CD4-positive, alpha-beta T cell (primary cell): ENCODE measurements at regions not wholly inside any gene's neighbourhood (a gene's known extent, or its start where the extent isn't known, plus 50 kb on each side); places are given as distances from the start of the nearest gene placed in this dataset.

Experiments
- ATAC-seq: fragments of 200-7000 bp; cut with Tn5 transposase; one replicate; pipeline ENCODE4 v1.10.0; 2022; ENCODE audit warnings: mild to moderate bottlenecking; ENCODE audit not compliant: poor library complexity
- CTCF ChIA-PET: fragments of 350-600 bp; sonication (Branson Sonifier 250); formaldehyde crosslinking; loops from one replicate; lab custom pipeline; 2021; ENCODE audit warnings: antibody characterized with exemption, inconsistent platforms; lab: Charles Lee
- POLR2A ChIA-PET: fragments of 350-600 bp; sonication (Branson Sonifier 250); formaldehyde crosslinking; loops from one replicate; lab custom pipeline; 2021; ENCODE audit warnings: antibody characterized with exemption, inconsistent platforms; lab: Charles Lee
- DNase-seq, 14 experiments: peaks; one replicate each; pipeline ENCODE4 v3.0.0-alpha.2; 2013 to 2020; ENCODE audit warnings: mixed read lengths in 2 of 14
- H3K27ac ChIP-seq, 2 donors: one replicate each; pipeline versions ENCODE4 v1.5.1 to v1.7.0; 2013; ENCODE audit warnings: low read length in 2 of 2, low read depth in 1 of 2, mild to moderate bottlenecking in 1 of 2
- H3K27me3 ChIP-seq, 2 experiments: 1 replicate in 1 of 2; 2 replicates in 1 of 2; pipeline versions ENCODE4 v1.6.1 to v1.7.0; 2013; ENCODE audit warnings: low read length in 2 of 2, control low read depth in 1 of 2, mild to moderate bottlenecking in 1 of 2, moderate library complexity in 1 of 2; ENCODE audit not compliant: insufficient read depth in 2 of 2, control insufficient read depth in 1 of 2
- H3K36me3 ChIP-seq: one replicate; pipeline ENCODE4 v1.6.1; 2013; ENCODE audit warnings: low read length, control low read depth; ENCODE audit not compliant: insufficient read depth
- H3K4me1 ChIP-seq: one replicate; pipeline ENCODE4 v1.6.1; 2013; ENCODE audit warnings: low read length, control low read depth; ENCODE audit not compliant: insufficient read depth
- H3K4me3 ChIP-seq: one replicate; pipeline ENCODE4 v1.5.1; 2013; ENCODE audit warnings: mild to moderate bottlenecking, low read length, moderate library complexity
- H3K9me3 ChIP-seq, 2 experiments: 1 replicate in 1 of 2; 2 replicates in 1 of 2; pipeline versions ENCODE4 v1.6.1 to v1.7.0; 2013; ENCODE audit warnings: low read length in 2 of 2, mild to moderate bottlenecking in 2 of 2, control low read depth in 1 of 2, moderate library complexity in 1 of 2; ENCODE audit not compliant: control insufficient read depth in 1 of 2, insufficient read depth in 1 of 2
- H3K27ac Mint-ChIP-seq: one replicate; pipeline ENCODE4 v1.8.0; 2020; ENCODE audit warnings: mixed read lengths
- H3K27me3 Mint-ChIP-seq: one replicate; pipeline ENCODE4 v1.8.0; 2021; ENCODE audit warnings: mixed read lengths
- H3K36me3 Mint-ChIP-seq: one replicate; pipeline ENCODE4 v1.8.0; 2021; ENCODE audit warnings: low read depth, mixed read lengths
- H3K4me1 Mint-ChIP-seq: one replicate; pipeline ENCODE4 v1.8.0; 2021; ENCODE audit warnings: low read depth, mixed read lengths
- H3K4me3 Mint-ChIP-seq: one replicate; pipeline ENCODE4 v1.8.0; 2020; ENCODE audit warnings: mild to moderate bottlenecking, mixed read lengths
- H3K9me3 Mint-ChIP-seq: one replicate; pipeline ENCODE4 v1.8.0; 2020; ENCODE audit warnings: mixed read lengths
- CTCF ChIP-seq: fragments of 200-600 bp; IDR thresholded peaks from one replicate; pipeline ENCODE4 v1.8.0; 2022; ENCODE audit warnings: antibody characterized with exemption, mild to moderate bottlenecking
- intact Hi-C, 2 experiments: fragments of 100-400 bp; cut with DNase I in 1 of 2; cut with micrococcal nuclease in 1 of 2; formaldehyde crosslinking; loops; one replicate each; pipeline versions ENCODE4 v1.15.1 to v1.9.0; 2023 to 2025; cut with DNase I, micrococcal nuclease

GRCh38 chr3:72332036-72332435 lies 516.2 kb downstream of the SHQ1 start:
- ATAC-seq: no peak
- Mint-ChIP-seq H3K27ac (no peak overlapping the region), H3K4me1 (no peaks in the 10 kb centered on the region), H3K4me3 (no peak overlapping the region), H3K36me3 (no peaks in the 10 kb centered on the region), H3K9me3 (no peaks in the 10 kb centered on the region), H3K27me3 (no peaks in the 10 kb centered on the region)
- Histone ChIP-seq H3K27me3 (no peaks in the 10 kb centered on the region), H3K27ac (no peak overlapping the region), H3K4me3 (no peak overlapping the region), H3K9me3 (peaks cover 0 to 9% of the 10 kb centered on the region in 2 experiments), H3K36me3 (no peaks in the 10 kb centered on the region), H3K4me1 (no peaks in the 10 kb centered on the region)
- ChIA-PET POLR2A (no interaction called here), CTCF (no interaction called here)
- no peak for TF ChIP-seq CTCF
- intact Hi-C loops: no loop called here
- no peak for DNase-seq

- no peaks in the 10 kb centered on the region for H3K4me1 Mint-ChIP-seq
- H3K27me3 Mint-ChIP-seq: no peaks in the 10 kb centered on the region
- Histone ChIP-seq H3K36me3 (no peaks in the 10 kb centered on the region), H3K4me1 (no peaks in the 10 kb centered on the region), H3K4me3 (no peak overlapping the region), H3K9me3 (peaks cover 0 to 5% of the 10 kb centered on the region in 2 experiments), H3K27ac (no peak overlapping the region), H3K27me3 (no peaks in the 10 kb centered on the region)
- intact Hi-C loops: no loop called here
- CTCF ChIA-PET: no interaction called here
- ATAC-seq (no peak), DNase-seq (no peak)
- no peaks in the 10 kb centered on the region for H3K36me3 Mint-ChIP-seq
- POLR2A ChIA-PET: no interaction called here
- no peak overlapping the region for H3K4me3 Mint-ChIP-seq
- no peaks in the 10 kb centered on the region for H3K9me3 Mint-ChIP-seq
- TF ChIP-seq CTCF: no peak
- no peak overlapping the region for H3K27ac Mint-ChIP-seq
Measured at GRCh38 chr3:72331076-72331475, 517.2 kb downstream of the SHQ1 start.

GRCh38 chr3:72329354-72329753 lies 518.9 kb downstream of the SHQ1 start:
- Histone ChIP-seq H3K4me1 (no peaks in the 10 kb centered on the region), H3K9me3 (peaks cover 0 to 4% of the 10 kb centered on the region in 2 experiments), H3K4me3 (no peak overlapping the region), H3K36me3 (no peaks in the 10 kb centered on the region), H3K27me3 (no peaks in the 10 kb centered on the region), H3K27ac (no peak overlapping the region)
- ATAC-seq: no peak
- no peaks in the 10 kb centered on the region for H3K36me3 Mint-ChIP-seq
- no peak overlapping the region for H3K27ac Mint-ChIP-seq
- no peak overlapping the region for H3K4me3 Mint-ChIP-seq
- DNase-seq: no peak
- no peak for TF ChIP-seq CTCF
- no peaks in the 10 kb centered on the region for H3K4me1 Mint-ChIP-seq
- no peaks in the 10 kb centered on the region for H3K27me3 Mint-ChIP-seq
- H3K9me3 Mint-ChIP-seq: no peaks in the 10 kb centered on the region
- intact Hi-C loops: no loop called here
- POLR2A ChIA-PET: no interaction called here
- CTCF ChIA-PET: no interaction called here
